Activated CD4-positive, alpha-beta T cell treated with anti-CD3 and anti-CD28 coated beads for 36 hours (primary cell): ENCODE measurements at regions not wholly inside any gene's neighbourhood (a gene's known extent, or its start where the extent isn't known, plus 50 kb on each side); places are given as distances from the start of the nearest gene placed in this dataset.

Source experiments
- ATAC-seq: fragments of 200-7000 bp; cut with Tn5 transposase; one replicate; pipeline ENCODE4 v1.10.0; 2021; ENCODE audit warnings: mild to moderate bottlenecking, moderate library complexity
- CTCF ChIA-PET: fragments of 350-600 bp; sonication (Branson Sonifier 250); formaldehyde crosslinking; loops from one replicate; lab custom pipeline; 2021; ENCODE audit warnings: antibody characterized with exemption; lab: Charles Lee
- POLR2A ChIA-PET: fragments of 350-600 bp; sonication (Branson Sonifier 250); formaldehyde crosslinking; loops from one replicate; lab custom pipeline; 2021; ENCODE audit warnings: antibody characterized with exemption, inconsistent platforms; lab: Charles Lee
- DNase-seq: peaks from one replicate; pipeline ENCODE4 v3.0.0-alpha.2; 2020
- H3K27ac Mint-ChIP-seq: one replicate; pipeline ENCODE4 v1.8.0; 2021; ENCODE audit warnings: mixed read lengths
- H3K27me3 Mint-ChIP-seq: one replicate; pipeline ENCODE4 v1.8.0; 2021; ENCODE audit warnings: mixed read lengths
- H3K36me3 Mint-ChIP-seq: one replicate; pipeline ENCODE4 v1.8.0; 2021; ENCODE audit warnings: low read depth, mixed read lengths
- H3K4me1 Mint-ChIP-seq: one replicate; pipeline ENCODE4 v1.8.0; 2021; ENCODE audit warnings: mixed read lengths
- H3K4me3 Mint-ChIP-seq: one replicate; pipeline ENCODE4 v1.8.0; 2021; ENCODE audit warnings: mild to moderate bottlenecking, moderate library complexity, mixed read lengths
- H3K9me3 Mint-ChIP-seq: one replicate; pipeline ENCODE4 v1.8.0; 2021; ENCODE audit warnings: low read depth, mixed read lengths
- intact Hi-C, 2 experiments: fragments of 100-400 bp; cut with DNase I in 1 of 2; cut with micrococcal nuclease in 1 of 2; formaldehyde crosslinking; loops; one replicate each; pipeline versions ENCODE4 v1.14.2 to v1.15.1; 2022 to 2024; cut with DNase I, micrococcal nuclease

DNA sequence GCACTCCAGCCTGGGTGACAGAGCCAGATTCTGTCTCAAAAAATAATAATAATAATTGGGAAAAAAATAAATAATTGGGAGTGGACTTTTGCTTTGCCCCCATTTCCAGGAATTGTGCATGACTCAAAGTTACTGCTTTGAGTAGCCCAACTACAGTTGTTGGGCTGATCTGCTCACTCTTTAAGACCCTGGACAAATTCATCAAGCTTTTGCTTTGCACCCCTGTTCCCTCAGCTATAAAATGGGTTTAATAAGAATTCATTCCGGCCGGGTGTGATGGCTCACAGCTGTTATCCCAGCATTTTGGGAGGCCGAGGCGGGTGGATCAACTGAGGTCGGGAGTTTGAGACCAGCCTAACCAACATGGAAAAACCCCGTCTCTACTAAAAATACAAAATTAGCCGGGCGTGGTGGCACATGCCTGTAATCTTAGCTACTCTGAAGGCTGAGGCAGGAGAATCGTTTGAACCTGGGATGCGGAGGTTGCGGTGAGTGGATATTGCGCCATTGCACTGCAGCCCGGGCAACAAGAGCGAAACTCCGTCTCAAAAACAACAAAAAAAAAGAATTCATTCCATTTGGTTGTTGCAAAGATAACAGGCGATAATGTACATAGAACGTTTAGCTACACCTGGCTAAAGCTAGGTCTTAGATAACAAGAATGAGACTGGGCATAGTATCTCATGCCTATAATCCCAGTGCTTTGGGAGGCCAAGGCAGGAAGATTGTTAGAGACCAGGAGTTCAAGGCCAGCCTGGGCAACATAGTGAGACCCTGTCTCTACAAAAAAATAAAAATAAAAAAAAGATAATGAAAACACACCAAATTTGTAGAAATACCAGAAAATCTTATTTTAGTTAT is 87.9 kb upstream of the ZNF217 start:
- Mint-ChIP-seq H3K27me3 (no peaks in the 10 kb centered on the region), H3K27ac (no peak overlapping the region), H3K36me3 (no peaks in the 10 kb centered on the region), H3K9me3 (no peaks in the 10 kb centered on the region), H3K4me1 (peaks cover 36% of the 10 kb centered on the region), H3K4me3 (no peak overlapping the region)
- POLR2A ChIA-PET: interaction anchor here (0.6 kb wide), 1 partner anchor 16 kb away, joined by 4 read pairs; no protein-coding TSS in a partner anchor
- DNase-seq: no peak
- no peak for ATAC-seq
- intact Hi-C loops: no loop called here
- CTCF ChIA-PET: no interaction called here

DNA sequence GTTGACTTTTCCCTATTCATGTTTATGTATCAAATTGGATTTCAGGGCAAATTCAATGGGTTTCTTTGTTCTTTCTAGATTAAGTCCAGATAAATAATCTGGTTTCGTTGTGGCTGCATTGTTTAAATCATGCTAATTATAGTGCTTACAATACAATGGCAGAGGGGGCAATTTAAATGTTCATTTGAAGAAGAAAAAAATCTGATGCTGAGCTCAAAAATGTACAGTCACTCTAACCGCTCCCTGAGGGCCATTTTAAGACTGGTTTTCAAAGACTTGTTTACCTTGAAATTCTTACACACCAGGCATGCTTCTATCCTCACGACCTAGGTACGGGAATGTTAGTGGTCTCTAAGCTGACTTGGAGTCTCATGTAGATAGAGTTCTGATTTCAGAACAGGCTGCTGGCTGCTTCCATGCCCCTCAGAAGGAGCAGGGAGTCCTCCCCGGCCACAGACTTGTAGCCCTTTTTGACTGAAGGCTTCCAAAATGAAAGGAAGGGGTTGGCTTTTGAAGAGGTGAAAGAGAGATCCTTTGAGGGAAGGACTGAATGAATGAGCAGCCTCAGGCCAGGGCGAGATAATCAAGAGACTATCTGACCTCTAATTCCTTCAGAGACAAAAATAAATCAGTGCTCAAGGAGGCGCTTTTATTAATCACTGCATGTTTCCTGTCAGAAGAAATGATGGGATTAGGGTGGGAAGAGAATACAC is 86.1 kb upstream of the ZNF217 start:
- H3K4me3 Mint-ChIP-seq: no peak overlapping the region

DNA sequence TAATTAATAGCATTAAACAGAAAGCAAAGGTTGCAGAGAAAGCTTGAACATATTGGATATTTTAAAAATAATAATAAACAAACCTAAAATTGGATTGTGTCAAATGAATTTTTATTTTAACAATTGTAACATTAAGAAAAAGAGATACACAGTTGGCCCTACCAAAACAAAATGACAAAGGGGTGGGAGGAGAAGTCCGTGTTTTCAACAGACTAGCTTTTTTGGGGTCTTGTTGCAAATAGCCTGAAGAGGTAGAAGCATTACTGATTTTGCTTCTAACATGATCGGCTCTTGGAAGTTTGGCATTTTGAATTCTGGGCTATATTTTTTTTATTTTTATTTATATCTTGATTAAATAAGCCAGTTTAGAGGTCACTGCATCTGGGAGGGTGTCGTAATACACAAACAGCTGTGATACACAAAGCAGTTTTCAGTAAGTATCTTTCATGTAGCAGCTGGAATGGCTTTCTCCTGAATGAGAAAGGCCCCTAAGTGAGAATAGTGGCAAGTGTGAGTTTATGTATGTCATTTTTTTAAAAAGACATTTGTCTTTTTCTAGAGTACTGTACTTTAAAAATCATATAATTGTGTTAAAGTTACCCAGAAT is 85.5 kb upstream of the ZNF217 start:
- Mint-ChIP-seq H3K27ac (peak overlapping the region; percentile 11), H3K27me3 (no peaks in the 10 kb centered on the region), H3K36me3 (no peaks in the 10 kb centered on the region), H3K4me3 (no peak overlapping the region), H3K9me3 (no peaks in the 10 kb centered on the region), H3K4me1 (peaks cover 23% of the 10 kb centered on the region)
- no peak for DNase-seq
- intact Hi-C loops: loop anchor here in 1 of 2 experiments (1.0 kb wide), 1 partner anchor 79 kb away; no protein-coding TSS in a partner anchor
- ChIA-PET POLR2A (no interaction called here), CTCF (interaction anchor here (0.6 to 1.1 kb wide), 8 partner anchors 10 to 215 kb away, joined by 3 to 4 read pairs (median 3); no protein-coding TSS in a partner anchor)
- ATAC-seq: no peak

More for the DNA sequence above, 86.1 kb upstream of the ZNF217 start:
- Mint-ChIP-seq H3K4me1 (peaks cover 23% of the 10 kb centered on the region), H3K36me3 (no peaks in the 10 kb centered on the region), H3K27me3 (no peaks in the 10 kb centered on the region), H3K27ac (peak overlapping the region; percentile 11), H3K9me3 (no peaks in the 10 kb centered on the region)
- intact Hi-C loops: no loop called here
- DNase-seq: no peak
- CTCF ChIA-PET: interaction anchor here (0.6 to 1.1 kb wide), 6 partner anchors 9 to 53 kb away, joined by 3 to 4 read pairs (median 3); no protein-coding TSS in a partner anchor
- no peak for ATAC-seq
- POLR2A ChIA-PET: no interaction called here

DNA sequence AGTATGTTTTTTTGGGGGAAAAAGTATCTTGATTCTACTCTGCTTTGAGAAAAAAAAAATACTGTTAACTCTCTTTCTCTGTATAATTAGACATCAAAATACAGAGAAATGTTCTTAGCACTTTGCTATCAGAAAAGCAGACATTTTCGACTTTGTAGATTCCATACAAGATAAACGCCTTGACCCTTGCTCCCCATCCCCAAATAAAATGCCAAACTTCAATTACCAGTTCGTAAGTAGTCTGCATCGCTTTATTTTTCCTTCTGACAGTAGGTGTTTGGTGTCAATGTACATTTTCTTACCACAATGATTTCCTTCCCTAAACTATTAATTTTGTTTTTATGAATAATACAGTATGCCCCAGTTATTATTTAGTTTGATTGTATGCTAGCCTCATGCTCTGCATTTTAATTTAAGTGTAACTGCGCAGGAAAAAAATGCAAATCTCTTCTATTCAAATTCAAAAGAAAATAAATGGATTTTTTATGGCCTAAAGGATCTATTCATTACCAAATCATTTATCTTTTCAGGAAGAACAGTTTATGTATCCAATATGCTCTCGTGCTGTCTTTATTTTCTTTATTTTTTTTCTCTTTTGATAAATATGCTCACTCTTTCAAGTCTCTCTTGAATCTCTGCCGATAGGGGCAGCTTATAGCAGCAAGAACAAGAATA is 84.8 kb upstream of the ZNF217 start:
- intact Hi-C loops: loop anchor here in 1 of 2 experiments (1.0 kb wide), 1 partner anchor 78 kb away; no protein-coding TSS in a partner anchor
- Mint-ChIP-seq H3K4me1 (peaks cover 23% of the 10 kb centered on the region), H3K9me3 (no peaks in the 10 kb centered on the region), H3K27me3 (no peaks in the 10 kb centered on the region), H3K4me3 (peak overlapping the region; percentile 24), H3K27ac (peak overlapping the region; percentile 65), H3K36me3 (no peaks in the 10 kb centered on the region)
- no peak for ATAC-seq
- CTCF ChIA-PET: interaction anchor here (0.6 to 1.1 kb wide), 5 partner anchors 9 to 216 kb away, joined by 3 to 4 read pairs (median 3); no protein-coding TSS in a partner anchor
- POLR2A ChIA-PET: no interaction called here
- no peak for DNase-seq

DNA sequence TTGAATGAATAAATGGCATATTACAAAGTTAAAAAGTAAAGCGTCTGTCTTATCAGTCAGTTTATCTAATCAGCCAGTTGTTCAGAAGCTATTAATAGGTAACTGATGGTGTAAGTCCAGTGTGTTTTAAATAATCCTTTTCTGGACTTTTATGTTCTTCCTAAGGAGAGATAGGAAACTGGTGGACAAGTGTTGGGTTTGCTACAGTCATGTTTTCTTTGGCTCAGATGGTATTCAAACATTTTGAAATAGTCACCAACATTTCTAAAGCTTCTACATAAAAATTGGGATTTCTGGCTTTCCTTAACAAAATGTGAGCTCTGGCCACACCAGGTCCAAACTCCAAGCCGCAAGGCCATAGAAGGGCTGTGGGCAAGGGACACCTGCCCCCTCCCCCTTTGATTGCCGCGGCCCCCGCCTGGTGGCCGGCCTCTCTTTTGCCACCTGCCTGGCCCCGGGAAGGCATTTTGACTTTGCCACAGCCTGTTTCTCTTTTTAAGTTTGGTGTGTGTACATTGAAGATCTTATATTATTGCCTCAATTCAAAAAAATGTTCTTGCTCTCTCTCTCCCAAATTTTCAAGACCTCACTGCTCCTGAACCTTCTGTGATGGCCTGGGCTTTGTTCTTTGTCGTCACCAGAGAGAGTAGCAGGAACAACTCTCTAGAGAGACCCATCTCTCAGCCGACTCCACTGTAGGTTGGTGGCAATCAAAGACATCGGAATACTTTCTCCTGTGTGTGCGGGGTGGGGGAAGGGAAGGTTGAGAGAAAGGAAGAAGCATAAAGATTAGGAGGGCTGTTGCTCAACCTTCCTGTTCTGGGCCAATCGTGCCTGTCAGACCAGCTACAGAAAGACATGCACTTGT is 84.0 kb upstream of the ZNF217 start:
- H3K36me3 Mint-ChIP-seq: no peaks in the 10 kb centered on the region
- peaks cover 23% of the 10 kb centered on the region for H3K4me1 Mint-ChIP-seq
- H3K4me3 Mint-ChIP-seq: peak overlapping the region; percentile 24
- H3K27ac Mint-ChIP-seq: peak overlapping the region; percentile 65
- ChIA-PET CTCF (no interaction called here), POLR2A (no interaction called here)
- H3K9me3 Mint-ChIP-seq: no peaks in the 10 kb centered on the region
- DNase-seq: peak; percentile 57
- H3K27me3 Mint-ChIP-seq: no peaks in the 10 kb centered on the region
- peak; percentile 68 for ATAC-seq
- intact Hi-C loops: loop anchor here in 1 of 2 experiments (1.0 kb wide), 1 partner anchor 77 kb away; no protein-coding TSS in a partner anchor

DNA sequence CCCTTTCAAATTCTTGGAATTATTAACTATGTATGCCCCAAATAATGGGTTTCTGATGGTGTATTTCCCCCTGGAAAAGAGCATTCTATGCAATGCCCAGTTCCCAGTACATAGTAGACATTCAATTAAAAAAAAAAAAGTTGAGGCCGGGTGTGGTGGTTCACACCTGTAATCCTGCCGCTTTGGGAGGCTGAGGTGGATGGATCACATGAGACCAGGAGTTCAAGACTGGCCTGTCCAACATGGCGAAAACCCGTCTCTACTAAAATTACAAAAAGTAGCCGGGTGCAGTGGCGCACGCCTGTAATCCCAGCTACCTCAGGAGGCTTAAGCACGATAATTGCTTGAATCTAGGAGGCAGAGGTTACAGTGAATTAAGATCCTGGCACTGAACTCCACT is 83.3 kb upstream of the ZNF217 start:
- ChIA-PET CTCF (no interaction called here), POLR2A (no interaction called here)
- no peaks in the 10 kb centered on the region for H3K9me3 Mint-ChIP-seq
- intact Hi-C loops: no loop called here
- H3K4me3 Mint-ChIP-seq: no peak overlapping the region
- no peaks in the 10 kb centered on the region for H3K36me3 Mint-ChIP-seq
- no peak overlapping the region for H3K27ac Mint-ChIP-seq
- no peaks in the 10 kb centered on the region for H3K27me3 Mint-ChIP-seq
- peaks cover 23% of the 10 kb centered on the region for H3K4me1 Mint-ChIP-seq
- DNase-seq: no peak
- no peak for ATAC-seq

DNA sequence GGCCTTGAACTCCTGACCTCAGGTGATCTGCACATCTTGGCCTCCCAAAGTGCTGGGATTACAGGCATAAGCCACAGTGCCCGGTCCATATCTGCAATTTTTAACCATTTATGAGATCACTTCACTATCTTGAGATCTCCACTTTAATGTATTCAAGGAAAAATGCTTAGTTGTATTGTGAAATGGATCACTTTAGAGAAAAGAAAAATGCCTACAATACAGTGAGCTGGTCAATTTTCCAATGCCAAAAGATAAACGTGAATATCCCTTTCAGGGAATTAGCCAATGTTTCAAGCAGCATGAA is 82.8 kb upstream of the ZNF217 start:
- H3K27me3 Mint-ChIP-seq: no peaks in the 10 kb centered on the region
- no peak for ATAC-seq
- H3K4me1 Mint-ChIP-seq: peaks cover 23% of the 10 kb centered on the region
- DNase-seq: no peak
- no peaks in the 10 kb centered on the region for H3K9me3 Mint-ChIP-seq
- H3K27ac Mint-ChIP-seq: no peak overlapping the region
- POLR2A ChIA-PET: no interaction called here
- H3K4me3 Mint-ChIP-seq: no peak overlapping the region
- CTCF ChIA-PET: no interaction called here
- intact Hi-C loops: no loop called here
- H3K36me3 Mint-ChIP-seq: no peaks in the 10 kb centered on the region

DNA sequence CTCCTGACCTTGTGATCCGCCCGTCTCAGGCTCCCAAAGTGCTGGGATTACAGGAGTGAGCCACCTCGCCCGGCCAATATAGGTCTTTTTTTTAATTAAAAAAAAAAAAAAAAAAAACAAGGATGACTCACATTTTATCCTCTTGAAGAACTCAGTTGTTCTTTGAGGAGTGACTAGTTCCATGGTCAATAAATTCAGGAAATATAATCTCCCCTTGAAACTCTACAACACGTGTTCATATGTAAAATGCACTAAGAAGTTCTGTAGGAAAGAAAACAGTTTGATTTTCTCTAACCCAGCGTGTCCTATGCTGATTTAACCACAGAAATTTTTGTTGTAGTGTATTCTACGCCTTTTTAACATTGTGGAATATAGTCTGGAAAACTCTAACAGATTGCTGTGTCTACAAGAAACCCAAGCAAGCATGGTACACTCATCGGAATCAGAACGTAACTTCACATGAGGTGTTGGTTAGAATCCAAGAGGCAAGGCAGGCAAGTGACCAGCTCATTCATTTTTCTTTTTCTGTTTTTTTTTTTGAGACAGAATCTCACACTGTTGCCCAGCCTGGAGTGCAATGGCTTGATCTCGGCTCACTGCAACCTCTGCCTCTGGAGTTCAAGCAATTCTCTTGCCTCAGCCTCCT is 79.0 kb upstream of the ZNF217 start:
- no peak overlapping the region for H3K27ac Mint-ChIP-seq
- H3K9me3 Mint-ChIP-seq: no peaks in the 10 kb centered on the region
- intact Hi-C loops: no loop called here
- ChIA-PET POLR2A (no interaction called here), CTCF (interaction anchor here (1.2 kb wide), 1 partner anchor 171 kb away, joined by 3 read pairs; no protein-coding TSS in a partner anchor)
- H3K36me3 Mint-ChIP-seq: no peaks in the 10 kb centered on the region
- no peak overlapping the region for H3K4me3 Mint-ChIP-seq
- no peaks in the 10 kb centered on the region for H3K4me1 Mint-ChIP-seq
- DNase-seq (no peak), ATAC-seq (no peak)
- H3K27me3 Mint-ChIP-seq: no peaks in the 10 kb centered on the region

DNA sequence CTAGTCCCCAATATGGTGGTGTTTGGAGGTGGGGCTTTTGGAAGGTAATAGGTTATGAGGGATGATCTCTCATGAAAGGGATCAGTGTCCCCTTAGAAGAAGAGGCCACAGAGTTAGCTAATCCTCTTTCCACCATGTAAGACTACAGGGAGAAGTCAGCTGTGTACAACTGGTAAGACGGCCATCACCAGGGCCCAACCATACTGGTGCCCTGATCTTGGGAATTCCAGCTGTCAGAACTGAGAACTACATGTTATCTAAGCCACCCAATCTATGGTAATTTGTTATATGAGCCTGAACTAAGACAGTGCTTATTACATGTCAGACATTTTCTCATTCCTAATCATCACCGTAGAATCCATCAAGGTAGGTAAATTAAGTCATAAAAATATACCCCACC is 77.7 kb upstream of the ZNF217 start:
- DNase-seq (no peak), ATAC-seq (no peak)
- no peak overlapping the region for H3K27ac Mint-ChIP-seq
- intact Hi-C loops: no loop called here
- H3K27me3 Mint-ChIP-seq: no peaks in the 10 kb centered on the region
- no peaks in the 10 kb centered on the region for H3K4me1 Mint-ChIP-seq
- no peaks in the 10 kb centered on the region for H3K9me3 Mint-ChIP-seq
- ChIA-PET CTCF (interaction anchor here (0.7 to 1.2 kb wide), 2 partner anchors 172 to 180 kb away, joined by 3 read pairs; no protein-coding TSS in a partner anchor), POLR2A (no interaction called here)
- no peaks in the 10 kb centered on the region for H3K36me3 Mint-ChIP-seq
- H3K4me3 Mint-ChIP-seq: no peak overlapping the region
